Mesendoderm (in vitro differentiated cells): ENCODE measurements at regions not wholly inside any gene's neighbourhood (a gene's known extent, or its start where the extent isn't known, plus 50 kb on each side); places are given as distances from the start of the nearest gene placed in this dataset.

Experiments
- DNase-seq: peaks from one replicate; pipeline ENCODE4 v3.0.0; 2013
- H2AK5ac ChIP-seq: 2 replicates; pipeline ENCODE4 v1.6.1; 2013; ENCODE audit warnings: low read length, inconsistent platforms
- H2BK120ac ChIP-seq: 2 replicates; pipeline ENCODE4 v1.6.1; 2013; ENCODE audit warnings: low read depth, mild to moderate bottlenecking, low read length, moderate library complexity, mixed read lengths
- H2BK15ac ChIP-seq: replicated peaks from 2 replicates; pipeline ENCODE4 v1.6.1; 2013; ENCODE audit warnings: low read depth, mild to moderate bottlenecking, moderate library complexity
- H2BK5ac ChIP-seq: 2 replicates; pipeline ENCODE4 v1.6.1; 2013; ENCODE audit warnings: low read length, inconsistent platforms
- H3K18ac ChIP-seq: 2 replicates; pipeline ENCODE4 v1.6.1; 2013; ENCODE audit warnings: mild to moderate bottlenecking, low read length, mixed read lengths
- H3K23ac ChIP-seq: one replicate; pipeline ENCODE4 v1.6.1; 2013; ENCODE audit warnings: low read length
- H3K27ac ChIP-seq: 2 replicates; pipeline ENCODE4 v1.5.1; 2013; ENCODE audit warnings: low read depth, mild to moderate bottlenecking, inconsistent platforms, low read length, moderate library complexity
- H3K27me3 ChIP-seq: 2 replicates; pipeline ENCODE4 v1.6.1; 2013; ENCODE audit warnings: low read length, control low read depth, mild to moderate bottlenecking, inconsistent platforms; ENCODE audit not compliant: insufficient read depth, poor library complexity
- H3K36me3 ChIP-seq: 2 replicates; pipeline ENCODE4 v1.6.1; 2013; ENCODE audit warnings: low read length, inconsistent platforms; ENCODE audit not compliant: control insufficient read depth, insufficient read depth
- H3K4ac ChIP-seq: one replicate; pipeline ENCODE4 v1.6.1; 2013; ENCODE audit warnings: low read depth, mild to moderate bottlenecking, low read length, moderate library complexity
- H3K4me1 ChIP-seq: 2 replicates; pipeline ENCODE4 v1.6.1; 2013; ENCODE audit warnings: low read depth, low read length, inconsistent platforms; ENCODE audit not compliant: control insufficient read depth
- H3K4me2 ChIP-seq: 2 replicates; pipeline ENCODE4 v1.6.1; 2013; ENCODE audit warnings: low read length
- H3K4me3 ChIP-seq: 2 replicates; pipeline ENCODE4 v1.5.1; 2013; ENCODE audit warnings: mild to moderate bottlenecking, low read length
- H3K56ac ChIP-seq: one replicate; pipeline ENCODE4 v1.6.1; 2013; ENCODE audit warnings: low read length
- H3K79me1 ChIP-seq: 2 replicates; pipeline ENCODE4 v1.6.1; 2013; ENCODE audit warnings: low read length, inconsistent platforms
- H3K79me2 ChIP-seq: 2 replicates; pipeline ENCODE4 v1.6.1; 2013; ENCODE audit warnings: mild to moderate bottlenecking, low read length; ENCODE audit not compliant: control insufficient read depth, insufficient read depth
- H3K9ac ChIP-seq: 2 replicates; pipeline ENCODE4 v1.6.1; 2013; ENCODE audit warnings: low read length, inconsistent platforms
- H4K5ac ChIP-seq: one replicate; pipeline ENCODE4 v1.6.1; 2013; ENCODE audit warnings: low read length
- H4K8ac ChIP-seq: one replicate; pipeline ENCODE4 v1.6.1; 2013; ENCODE audit warnings: low read depth, mild to moderate bottlenecking, control low read depth, low read length, moderate library complexity
- WGBS: extraction: QIAGEN DNeasy Blood & Tissue Kit; methylation state at CpG from one replicate; pipeline ENCODE4 v1.1.7; 2013; ENCODE audit warnings: low lambda C conversion rate, missing lambda C conversion rate; ENCODE audit not compliant: insufficient coverage; ENCODE audit errors: extremely low coverage; 5-methylcytosine and 5-hydroxymethylcytosine counted together

DNA sequence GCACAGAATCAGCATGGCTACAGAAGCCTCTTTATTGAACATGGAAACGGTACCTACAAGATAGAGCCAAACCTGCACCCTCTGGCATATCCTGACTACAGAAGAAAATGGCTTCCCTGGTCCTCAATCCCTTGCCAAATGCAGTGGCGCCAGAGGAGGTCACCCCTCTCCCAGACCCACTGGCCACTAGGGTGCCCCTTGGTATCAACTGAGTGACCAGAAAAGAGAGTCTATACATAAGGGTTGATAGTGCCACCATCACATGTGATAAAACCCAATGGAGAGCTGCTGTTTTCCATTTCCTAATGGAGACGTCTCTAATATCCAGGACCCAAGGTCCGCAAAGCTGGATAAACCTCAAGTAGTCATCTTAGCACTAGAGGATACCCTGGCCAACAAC lies 52.7 kb upstream of the ALK start:
- Histone ChIP-seq H3K9ac (no peak overlapping the region), H3K79me1 (no peaks in the 10 kb centered on the region), H3K23ac (no peak overlapping the region), H3K27me3 (no peaks in the 10 kb centered on the region), H4K5ac (no peak overlapping the region), H3K4me1 (no peaks in the 10 kb centered on the region), H3K36me3 (no peaks in the 10 kb centered on the region), H3K79me2 (no peaks in the 10 kb centered on the region), H2BK120ac (no peak overlapping the region), H3K4ac (no peak overlapping the region), H3K18ac (no peak overlapping the region), H3K4me2 (no peak overlapping the region), H3K27ac (no peak overlapping the region), H2BK15ac (no peak overlapping the region), H4K8ac (no peak overlapping the region), H2AK5ac (no peak overlapping the region), H3K4me3 (no peak overlapping the region), H3K56ac (no peak overlapping the region), H2BK5ac (no peak overlapping the region)
- DNase-seq: no peak
- no CpG with 5 or more reads among the region's 4 CpGs for WGBS

DNA sequence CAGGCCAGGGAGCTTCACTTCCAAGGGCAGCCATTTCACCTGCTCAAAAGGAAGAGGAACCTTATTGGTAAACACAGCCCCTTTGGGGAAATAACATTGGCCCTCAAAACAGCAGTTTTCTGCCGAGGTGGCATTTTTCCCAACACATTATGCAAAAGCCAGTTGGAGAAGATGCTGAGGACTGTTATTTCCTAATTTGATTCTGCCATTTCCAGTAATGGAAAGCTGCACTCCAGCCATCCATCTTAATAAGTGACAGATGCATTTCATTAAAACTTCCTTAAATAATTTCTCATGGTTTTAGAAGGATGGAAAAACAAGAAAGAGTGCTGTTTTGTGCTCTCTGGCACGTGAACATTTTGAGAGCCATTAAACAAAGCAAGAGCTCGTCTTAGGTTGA lies 55.9 kb upstream of the ALK start:
- Histone ChIP-seq H2BK120ac (no peak overlapping the region), H3K79me1 (no peaks in the 10 kb centered on the region), H3K9ac (no peak overlapping the region), H3K27ac (no peak overlapping the region), H3K23ac (no peak overlapping the region), H3K36me3 (no peaks in the 10 kb centered on the region), H2BK15ac (no peak overlapping the region), H2AK5ac (no peak overlapping the region), H3K4me3 (no peak overlapping the region), H3K79me2 (no peaks in the 10 kb centered on the region), H3K4me2 (no peak overlapping the region), H2BK5ac (no peak overlapping the region), H3K56ac (no peak overlapping the region), H3K4ac (no peak overlapping the region), H4K5ac (no peak overlapping the region), H4K8ac (no peak overlapping the region), H3K18ac (no peak overlapping the region), H3K4me1 (no peaks in the 10 kb centered on the region), H3K27me3 (no peaks in the 10 kb centered on the region)
- no CpG with 5 or more reads among the region's 3 CpGs for WGBS
- DNase-seq: no peak

DNA sequence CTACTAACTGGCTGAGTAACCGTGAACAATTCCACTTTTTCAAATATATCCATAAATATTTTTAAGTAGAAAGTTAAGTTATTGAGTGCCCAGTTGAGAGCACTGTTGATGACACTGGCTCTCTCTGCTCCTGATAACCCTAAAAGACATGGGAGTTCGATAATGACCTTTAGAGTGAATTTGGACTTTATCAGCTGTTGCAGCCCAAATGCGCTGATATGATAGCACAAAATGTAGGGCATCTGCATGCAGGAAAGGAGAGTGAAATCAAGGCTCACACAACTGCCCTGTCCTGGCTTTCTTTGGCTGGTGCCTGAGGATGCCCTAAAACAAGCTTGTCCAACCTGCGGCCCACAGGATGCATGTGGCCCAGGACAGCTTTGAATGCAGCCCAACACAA lies 60.0 kb upstream of the ALK start:
- Histone ChIP-seq H3K4me1 (no peaks in the 10 kb centered on the region), H2AK5ac (no peak overlapping the region), H2BK15ac (no peak overlapping the region), H2BK5ac (no peak overlapping the region), H4K8ac (no peak overlapping the region), H4K5ac (no peak overlapping the region), H3K4ac (no peak overlapping the region), H3K79me2 (no peaks in the 10 kb centered on the region), H3K4me3 (no peak overlapping the region), H3K27ac (no peak overlapping the region), H3K18ac (no peak overlapping the region), H3K79me1 (no peaks in the 10 kb centered on the region), H3K36me3 (no peaks in the 10 kb centered on the region), H2BK120ac (no peak overlapping the region), H3K56ac (no peak overlapping the region), H3K9ac (no peak overlapping the region), H3K23ac (no peak overlapping the region), H3K4me2 (no peak overlapping the region), H3K27me3 (no peaks in the 10 kb centered on the region)
- WGBS: no CpG with 5 or more reads among the region's 4 CpGs
- no peak for DNase-seq

DNA sequence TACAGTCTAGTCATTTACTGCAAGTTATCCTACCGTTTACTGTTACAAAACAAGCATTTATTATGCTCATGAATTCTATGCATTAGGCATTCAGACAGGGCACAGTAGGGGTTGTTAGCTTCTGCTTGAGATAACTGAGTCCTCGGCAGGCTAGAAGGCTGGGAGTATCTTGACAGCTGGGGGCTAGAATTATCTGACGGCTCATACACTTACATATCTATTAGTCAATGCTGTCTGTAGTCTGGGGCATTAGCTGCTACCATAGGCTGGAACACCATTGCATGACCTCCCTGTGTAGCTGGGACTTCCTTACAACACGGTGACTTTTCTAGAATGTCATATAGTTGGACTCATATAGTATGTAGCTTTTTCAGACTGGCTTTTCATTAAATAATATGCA lies 61.9 kb upstream of the ALK start:
- peak; percentile 31 for DNase-seq
- Histone ChIP-seq H3K4me1 (no peaks in the 10 kb centered on the region), H3K56ac (no peak overlapping the region), H2AK5ac (no peak overlapping the region), H2BK120ac (no peak overlapping the region), H3K27ac (no peak overlapping the region), H3K4ac (no peak overlapping the region), H3K9ac (no peak overlapping the region), H3K4me3 (no peak overlapping the region), H3K79me2 (no peaks in the 10 kb centered on the region), H4K8ac (no peak overlapping the region), H3K36me3 (no peaks in the 10 kb centered on the region), H2BK5ac (no peak overlapping the region), H3K27me3 (no peaks in the 10 kb centered on the region), H3K18ac (no peak overlapping the region), H4K5ac (no peak overlapping the region), H3K23ac (no peak overlapping the region), H3K4me2 (no peak overlapping the region), H3K79me1 (no peaks in the 10 kb centered on the region), H2BK15ac (no peak overlapping the region)
- WGBS: no CpG with 5 or more reads among the region's 4 CpGs

DNA sequence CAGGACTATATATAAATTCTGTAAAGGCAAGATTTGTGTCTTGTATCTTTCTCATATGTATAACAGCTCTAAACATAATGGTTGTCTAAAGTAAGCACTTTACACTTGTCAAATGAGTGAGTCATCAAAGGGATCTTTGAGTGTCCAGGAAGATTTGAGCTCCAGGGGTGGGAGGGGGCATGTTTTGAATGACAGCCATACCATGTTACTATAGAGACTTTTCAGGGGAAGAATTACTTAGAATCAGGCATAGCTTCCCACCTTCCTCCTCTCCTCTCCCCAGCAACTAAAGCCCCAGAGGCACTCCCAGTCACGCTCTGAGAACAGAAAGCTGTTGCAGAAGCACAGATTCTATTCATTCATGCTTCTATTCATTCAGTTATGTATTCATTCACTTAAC lies 65.8 kb upstream of the ALK start:
- H4K8ac ChIP-seq: no peak overlapping the region
- H3K27ac ChIP-seq: no peak overlapping the region

DNA sequence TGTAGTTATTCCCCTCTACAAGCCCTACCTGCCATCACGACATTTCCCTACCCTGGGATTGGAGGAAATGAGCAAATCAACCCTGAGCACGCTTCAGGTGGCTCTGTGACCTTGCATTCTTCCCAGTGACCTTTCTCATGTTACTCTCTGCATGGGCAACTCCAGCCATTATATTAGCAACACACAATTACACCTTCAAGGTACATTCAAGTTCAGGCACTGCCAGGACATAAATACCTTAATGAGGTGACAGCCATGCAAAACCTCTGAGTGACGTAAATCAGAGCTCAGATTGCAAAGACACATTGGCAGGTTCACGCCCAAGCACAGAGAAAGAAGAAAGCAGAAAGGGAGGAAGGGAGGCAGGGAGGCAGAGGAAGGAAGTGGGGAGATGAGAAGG lies 68.7 kb upstream of the ALK start:
- Histone ChIP-seq H3K18ac (no peak overlapping the region), H3K36me3 (no peaks in the 10 kb centered on the region), H2BK5ac (no peak overlapping the region), H4K5ac (no peak overlapping the region), H3K79me2 (no peaks in the 10 kb centered on the region), H3K27ac (no peak overlapping the region), H3K4ac (no peak overlapping the region), H2AK5ac (no peak overlapping the region), H3K9ac (no peak overlapping the region), H3K4me1 (no peaks in the 10 kb centered on the region), H2BK120ac (no peak overlapping the region), H4K8ac (no peak overlapping the region), H3K79me1 (no peaks in the 10 kb centered on the region), H3K23ac (no peak overlapping the region), H3K4me3 (no peak overlapping the region), H2BK15ac (no peak overlapping the region), H3K56ac (no peak overlapping the region), H3K27me3 (no peaks in the 10 kb centered on the region), H3K4me2 (no peak overlapping the region)
- no CpG with 5 or more reads among the region's 4 CpGs for WGBS
- DNase-seq: peak; percentile 20

More for the DNA sequence above, 65.8 kb upstream of the ALK start:
- no peak overlapping the region for H3K4me3 ChIP-seq
- H3K23ac ChIP-seq: no peak overlapping the region
- no peak overlapping the region for H2AK5ac ChIP-seq
- no peak overlapping the region for H4K5ac ChIP-seq
- no peak overlapping the region for H3K4me2 ChIP-seq
- H3K27me3 ChIP-seq: no peaks in the 10 kb centered on the region
- no CpG with 5 or more reads among the region's 1 CpG for WGBS
- H3K4me1 ChIP-seq: no peaks in the 10 kb centered on the region
- no peak overlapping the region for H3K56ac ChIP-seq
- no peak for DNase-seq
- no peaks in the 10 kb centered on the region for H3K79me1 ChIP-seq
- no peak overlapping the region for H3K18ac ChIP-seq
- H2BK120ac ChIP-seq: no peak overlapping the region
- no peaks in the 10 kb centered on the region for H3K36me3 ChIP-seq
- no peaks in the 10 kb centered on the region for H3K79me2 ChIP-seq
- H2BK15ac ChIP-seq: no peak overlapping the region
- no peak overlapping the region for H3K4ac ChIP-seq
- no peak overlapping the region for H2BK5ac ChIP-seq
- no peak overlapping the region for H3K9ac ChIP-seq
